ENCODE measurements at regions not wholly inside any gene's neighbourhood (a gene's known extent, or its start where the extent isn't known, plus 50 kb on each side); places are given as distances from the start of the nearest gene placed in this dataset.

- TF ChIP-seq POLR2A (IDR thresholded peaks at IDR 0.05) = no peak
- no peak for TF ChIP-seq CTCF (IDR thresholded peaks at IDR 0.05)
- TF ChIP-seq POLR2AphosphoS5 (IDR thresholded peaks at IDR 0.05) = no peak
- no peak for TF ChIP-seq EP300 (IDR thresholded peaks at IDR 0.05)
Observed at GRCh38 chr22:35195226-35195625, 62.1 kb upstream of the HMGXB4 start.

Measured in stomach (tissue), 4 donors.